H1 (cell line): ENCODE measurements at regions not wholly inside any gene's neighbourhood (a gene's known extent, or its start where the extent isn't known, plus 50 kb on each side); places are given as distances from the start of the nearest gene placed in this dataset.

ENCODE experiments used
- CTCF ChIA-PET: fragments of 300-600 bp; sonication (Branson Sonifier 250); formaldehyde crosslinking; loops from one replicate; lab custom pipeline; 2021; ENCODE audit not compliant: partially characterized antibody; lab: Charles Lee
- POLR2A ChIA-PET: fragments of 300-600 bp; sonication (Branson Sonifier 250); formaldehyde crosslinking; loops from one replicate; lab custom pipeline; 2021; ENCODE audit warnings: inconsistent platforms; ENCODE audit not compliant: partially characterized antibody; lab: Charles Lee
- DNase-seq, 2 experiments: peaks; one replicate each; pipeline versions ENCODE4 v3.0.0 to v3.0.0-alpha.2; 2010 to 2022; ENCODE audit warnings: low spot score in 2 of 2, low read depth in 1 of 2, mixed read lengths in 1 of 2
- FAIRE-seq: peaks from 2 replicates; lab custom pipeline; 2011; peaks lifted over from hg19 to GRCh38; lab: Jason Lieb, UNC
- H2AFZ ChIP-seq: 2 replicates; pipeline ENCODE4 v1.8.1; 2012; ENCODE audit warnings: low read length, inconsistent platforms
- H2AK5ac ChIP-seq: 2 replicates; pipeline ENCODE4 v1.6.1; 2013; ENCODE audit warnings: low read depth, low read length
- H2BK120ac ChIP-seq: replicated peaks from 2 replicates; pipeline ENCODE3; 2013; ENCODE audit warnings: low read depth, low read length, inconsistent platforms
- H2BK12ac ChIP-seq: 2 replicates; pipeline ENCODE4 v1.6.1; 2013; ENCODE audit warnings: low read depth, low read length
- H2BK15ac ChIP-seq: 2 replicates; pipeline ENCODE4 v1.6.1; 2013; ENCODE audit warnings: low read length
- H2BK20ac ChIP-seq: 2 replicates; pipeline ENCODE4 v1.6.1; 2013; ENCODE audit warnings: low read length
- H2BK5ac ChIP-seq: 2 replicates; pipeline ENCODE4 v1.6.1; 2013; ENCODE audit warnings: low read depth, low read length
- H3K14ac ChIP-seq: 2 replicates; pipeline ENCODE4 v1.6.1; 2013; ENCODE audit warnings: inconsistent platforms; ENCODE audit not compliant: insufficient read length
- H3K18ac ChIP-seq: 2 replicates; pipeline ENCODE4 v1.6.1; 2013; ENCODE audit warnings: low read length; ENCODE audit errors: extremely low read depth
- H3K23ac ChIP-seq: 2 replicates; pipeline ENCODE4 v1.6.1; 2013; ENCODE audit warnings: inconsistent platforms; ENCODE audit not compliant: insufficient read length
- H3K23me2 ChIP-seq: 2 replicates; pipeline ENCODE4 v1.6.1; 2013; ENCODE audit warnings: low read depth, low read length
- H3K27ac ChIP-seq: 2 replicates; pipeline ENCODE4 v1.6.1; 2011; ENCODE audit warnings: low read depth, low read length, inconsistent platforms
- H3K27me3 ChIP-seq, 4 experiments: replicated peaks in 1 of 4; 1 replicate in 1 of 4; 2 replicates in 3 of 4; pipeline versions ENCODE4 v1.6.1 to v1.8.1; 2011 to 2013; ENCODE audit warnings: low read length in 3 of 4, mild to moderate bottlenecking in 3 of 4, inconsistent platforms in 2 of 4, mixed read lengths in 2 of 4, moderate library complexity in 1 of 4; ENCODE audit not compliant: control insufficient read depth in 3 of 4, insufficient read depth in 3 of 4; ENCODE audit errors: extremely low read depth in 1 of 4
- H3K36me3 ChIP-seq, 4 experiments: 2 replicates each; pipeline versions ENCODE4 v1.6.1 to v1.8.1; 2011 to 2013; ENCODE audit warnings: mild to moderate bottlenecking in 4 of 4, low read length in 3 of 4, moderate library complexity in 2 of 4, control low read depth in 1 of 4, inconsistent platforms in 1 of 4; ENCODE audit not compliant: insufficient read depth in 4 of 4, control insufficient read depth in 2 of 4
- H3K4ac ChIP-seq: replicated peaks from 2 replicates; pipeline ENCODE3; 2013; ENCODE audit warnings: low read length, low read depth, mixed read lengths, inconsistent platforms; ENCODE audit not compliant: insufficient read length
- H3K4me1 ChIP-seq, 4 experiments: replicated peaks in 1 of 4; 1 replicate in 1 of 4; 2 replicates in 3 of 4; pipeline versions ENCODE4 v1.6.1 to v1.8.1; 2011 to 2013; ENCODE audit warnings: low read length in 3 of 4, inconsistent platforms in 2 of 4, mixed read lengths in 1 of 4; ENCODE audit not compliant: insufficient read depth in 4 of 4, control insufficient read depth in 3 of 4
- H3K4me2 ChIP-seq, 2 experiments: 2 replicates each; pipeline versions ENCODE4 v1.6.1 to v1.8.1; 2011 to 2013; ENCODE audit warnings: low read depth in 2 of 2, low read length in 2 of 2, control low read depth in 1 of 2, inconsistent platforms in 1 of 2, mild to moderate bottlenecking in 1 of 2; ENCODE audit not compliant: insufficient read depth in 1 of 2
- H3K4me3 ChIP-seq, 4 experiments: fragments of 200-600, 300-600 bp in 1 of 4; sonication (generic), shearing (Covaris generic), sonication (Bioruptor Twin) in 1 of 4; 2 replicates each; pipeline versions ENCODE4 v1.5.1 to v1.8.1; 2011 to 2016; ENCODE audit warnings: low read length in 4 of 4, low read depth in 3 of 4, control low read depth in 2 of 4, inconsistent platforms in 2 of 4, mild to moderate bottlenecking in 2 of 4, mixed read lengths in 1 of 4, moderate library complexity in 1 of 4; ENCODE audit not compliant: insufficient read depth in 2 of 4; ENCODE audit errors: extremely low read depth in 1 of 4
- H3K56ac ChIP-seq: replicated peaks from 2 replicates; pipeline ENCODE3; 2013; ENCODE audit warnings: low read depth, mild to moderate bottlenecking, mixed read lengths, low read length, inconsistent platforms; ENCODE audit not compliant: insufficient read length
- H3K79me1 ChIP-seq: 2 replicates; pipeline ENCODE4 v1.6.1; 2013; ENCODE audit warnings: low read depth, low read length, control low read depth
- H3K79me2 ChIP-seq, 2 experiments: 2 replicates each; pipeline versions ENCODE4 v1.6.1 to v1.8.1; 2012 to 2013; ENCODE audit warnings: low read length in 2 of 2, mild to moderate bottlenecking in 2 of 2, inconsistent platforms in 1 of 2; ENCODE audit not compliant: insufficient read depth in 2 of 2, control insufficient read depth in 1 of 2
- H3K9ac ChIP-seq, 4 experiments: replicated peaks in 1 of 4; 1 replicate in 1 of 4; 2 replicates in 3 of 4; pipeline versions ENCODE4 v1.6.1 to v1.8.1; 2011 to 2013; ENCODE audit warnings: low read depth in 3 of 4, low read length in 3 of 4, control low read depth in 2 of 4, mild to moderate bottlenecking in 2 of 4, moderate library complexity in 2 of 4, inconsistent platforms in 1 of 4; ENCODE audit errors: extremely low read depth in 1 of 4
- H3K9me3 ChIP-seq, 2 experiments: 2 replicates each; pipeline versions ENCODE4 v1.6.1 to v1.8.1; 2012 to 2013; ENCODE audit warnings: mild to moderate bottlenecking in 2 of 2, moderate library complexity in 2 of 2, control low read depth in 1 of 2, inconsistent platforms in 1 of 2, low read depth in 1 of 2, low read length in 1 of 2, mixed read lengths in 1 of 2; ENCODE audit not compliant: insufficient read depth in 2 of 2
- H4K20me1 ChIP-seq, 2 experiments: replicated peaks in 1 of 2; 2 replicates each; pipeline versions ENCODE3 to v1.8.1; 2011 to 2013; ENCODE audit warnings: inconsistent platforms in 2 of 2, low read length in 2 of 2, mild to moderate bottlenecking in 1 of 2; ENCODE audit not compliant: insufficient read depth in 2 of 2, control insufficient read depth in 1 of 2
- H4K5ac ChIP-seq: 2 replicates; pipeline ENCODE4 v1.6.1; 2013; ENCODE audit warnings: low read length, low read depth, mixed read lengths, inconsistent platforms; ENCODE audit not compliant: insufficient read length
- H4K8ac ChIP-seq: 2 replicates; pipeline ENCODE4 v1.8.0; 2013; ENCODE audit warnings: mild to moderate bottlenecking, moderate library complexity, low read length, inconsistent platforms; ENCODE audit not compliant: insufficient read depth; ENCODE audit errors: extremely low read depth
- H4K91ac ChIP-seq: replicated peaks from 2 replicates; pipeline ENCODE3; 2013; ENCODE audit warnings: low read length, mixed read lengths, inconsistent platforms; ENCODE audit not compliant: insufficient read length
- ASH2L ChIP-seq: fragments of 200-600, 300-600 bp; sonication (generic); IDR thresholded peaks from one replicate; pipeline ENCODE4 v1.7.1; 2017; ENCODE audit warnings: low read length
- BACH1 ChIP-seq: IDR thresholded peaks from 2 replicates; pipeline ENCODE4 v1.6.1; 2012; ENCODE audit warnings: low read length, improper control_type of control experiment
- CREB1 ChIP-seq: IDR thresholded peaks from 2 replicates; pipeline ENCODE4 v1.6.1; 2012; ENCODE audit warnings: inconsistent platforms
- CTBP2 ChIP-seq: IDR thresholded peaks from 2 replicates; pipeline ENCODE4 v1.7.0; 2011; ENCODE audit warnings: borderline replicate concordance, mild to moderate bottlenecking, moderate library complexity, mixed read lengths, low read length; ENCODE audit not compliant: insufficient read depth, insufficient read length
- EGR1 ChIP-seq: IDR thresholded peaks from 2 replicates; pipeline ENCODE4 v1.6.1; 2011; ENCODE audit warnings: low read depth, low read length, borderline replicate concordance
- KDM4A ChIP-seq: IDR thresholded peaks from one replicate; pipeline ENCODE4 v1.7.1; 2012; ENCODE audit warnings: low read depth, mild to moderate bottlenecking, moderate library complexity, low read length, inconsistent platforms; ENCODE audit not compliant: severe bottlenecking
- NANOG ChIP-seq: IDR thresholded peaks from 2 replicates; pipeline ENCODE4 v1.6.1; 2011; ENCODE audit warnings: low read length, low read depth, mild to moderate bottlenecking, inconsistent platforms; ENCODE audit not compliant: insufficient read depth, poor library complexity, severe bottlenecking
- NRF1 ChIP-seq: IDR thresholded peaks from 2 replicates; pipeline ENCODE4 v1.6.1; 2011; ENCODE audit warnings: mild to moderate bottlenecking, low read depth, low read length, improper control_type of control experiment
- POU5F1 ChIP-seq: IDR thresholded peaks from 2 replicates; pipeline ENCODE4 v1.6.1; 2011; ENCODE audit warnings: low read depth, mild to moderate bottlenecking, low read length, moderate library complexity
- RNF2 ChIP-seq: fragments of 200-900, 300-1000 bp; sonication (generic); IDR thresholded peaks from 2 replicates; pipeline ENCODE4 v1.7.1; 2016; ENCODE audit warnings: borderline replicate concordance, low read depth, mild to moderate bottlenecking, antibody characterized with exemption, low read length; ENCODE audit not compliant: poor library complexity, severe bottlenecking; ENCODE audit errors: missing control alignments
- SAP30 ChIP-seq: fragments of 300-600 bp; sonication (generic); IDR thresholded peaks from 2 replicates; pipeline ENCODE4 v1.7.1; 2012; ENCODE audit warnings: low read length, moderate library complexity, mild to moderate bottlenecking, inconsistent platforms; ENCODE audit not compliant: insufficient read depth, insufficient replicate concordance
- SP2 ChIP-seq: IDR thresholded peaks from 2 replicates; pipeline ENCODE4 v1.6.1; 2012; ENCODE audit warnings: mild to moderate bottlenecking, low read length, inconsistent platforms
- SUZ12 ChIP-seq: fragments of 200-600 bp; sonication (generic); IDR thresholded peaks from 2 replicates; pipeline ENCODE4 v1.6.1; 2012; ENCODE audit warnings: mild to moderate bottlenecking, inconsistent platforms, low read length, moderate library complexity, mixed read lengths
- TCF12 ChIP-seq: IDR thresholded peaks from 2 replicates; pipeline ENCODE4 v1.6.1; 2011; ENCODE audit warnings: low read depth, mild to moderate bottlenecking, low read length
- ZNF274 ChIP-seq: IDR thresholded peaks from 2 replicates; pipeline ENCODE4 v1.7.0; 2012; ENCODE audit warnings: low read length, borderline replicate concordance; ENCODE audit errors: extremely low read depth

GRCh38 chr2:5449867-5450266 lies 242.3 kb upstream of the SOX11 start:
- Histone ChIP-seq H3K14ac (no peak overlapping the region), H3K9ac (no peak overlapping the region), H2BK20ac (no peak overlapping the region), H2BK5ac (no peak overlapping the region), H4K91ac (no peak overlapping the region), H4K20me1 (no peaks in the 10 kb centered on the region), H3K56ac (no peak overlapping the region), H2BK120ac (no peak overlapping the region), H2BK15ac (no peak overlapping the region), H4K8ac (no peak overlapping the region), H3K9me3 (no peaks in the 10 kb centered on the region), H3K23me2 (peaks cover 3% of the 10 kb centered on the region; the same call in 1 of the 2 replicates), H3K4me1 (peaks cover 0 to 9% (median 5%) of the 10 kb centered on the region in 4 experiments; a peak in 4 of 7 replicates), H3K27me3 (no peaks in the 10 kb centered on the region; a peak in 1 of 7 replicates), H2BK12ac (no peak overlapping the region), H2AFZ (no peak overlapping the region), H3K18ac (no peak overlapping the region), H3K23ac (no peak overlapping the region), H3K4me3 (no peak overlapping the region), H2AK5ac (no peak overlapping the region), H3K27ac (no peak overlapping the region), H3K36me3 (no peaks in the 10 kb centered on the region), H3K4ac (no peak overlapping the region), H3K4me2 (no peak overlapping the region), H3K79me1 (no peaks in the 10 kb centered on the region), H4K5ac (no peak overlapping the region), H3K79me2 (no peaks in the 10 kb centered on the region)
- ChIA-PET CTCF (interaction anchor here (1.0 to 1.1 kb wide), 2 partner anchors 23 to 31 kb away, joined by 3 read pairs; no protein-coding TSS in a partner anchor), POLR2A (no interaction called here)
- DNase-seq (no peak), FAIRE-seq (no peak)
- TF ChIP-seq CTBP2: no peak
- no peak for TF ChIP-seq NANOG
- TF ChIP-seq ZNF274: no peak
- TF ChIP-seq KDM4A: no peak
- no peak for TF ChIP-seq POU5F1
- no peak for TF ChIP-seq EGR1
- TF ChIP-seq NRF1: no peak
- TF ChIP-seq SAP30: no peak
- TF ChIP-seq SUZ12: no peak
- no peak for TF ChIP-seq RNF2
- no peak for TF ChIP-seq TCF12
- no peak for TF ChIP-seq CREB1
- no peak for TF ChIP-seq SP2
- TF ChIP-seq BACH1: no peak
- TF ChIP-seq ASH2L: no peak
